HG02798 (cell line): ENCODE measurements at regions not wholly inside any gene's neighbourhood (a gene's known extent, or its start where the extent isn't known, plus 50 kb on each side); places are given as distances from the start of the nearest gene placed in this dataset.

ENCODE experiments used
- ATAC-seq: cut with Tn5 transposase; IDR thresholded peaks from one replicate; pipeline ENCODE4 v1.9.1; 2021; ENCODE audit warnings: mild to moderate bottlenecking; ENCODE audit not compliant: unreplicated experiment, poor library complexity

DNA sequence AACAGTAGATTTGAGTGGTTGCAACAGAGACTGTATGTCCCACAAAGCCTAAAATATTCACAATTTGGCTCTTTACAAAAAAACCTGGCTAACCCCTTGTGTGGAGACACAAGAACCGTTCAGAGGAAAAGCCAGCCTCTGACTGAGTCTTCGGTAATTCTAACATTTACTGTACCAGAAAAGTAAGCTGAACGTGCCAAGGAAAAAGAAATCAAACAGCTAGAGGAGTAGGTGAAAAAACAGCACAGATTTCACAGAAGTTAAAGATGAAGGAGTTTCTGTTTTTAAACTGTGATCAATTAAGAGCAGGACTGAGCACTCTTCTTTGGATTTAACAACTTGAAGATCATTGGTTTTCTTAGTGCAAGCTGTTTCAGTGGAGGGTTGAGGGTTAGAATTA is 424.7 kb upstream of the KIRREL3 start:
- no peak for ATAC-seq

DNA sequence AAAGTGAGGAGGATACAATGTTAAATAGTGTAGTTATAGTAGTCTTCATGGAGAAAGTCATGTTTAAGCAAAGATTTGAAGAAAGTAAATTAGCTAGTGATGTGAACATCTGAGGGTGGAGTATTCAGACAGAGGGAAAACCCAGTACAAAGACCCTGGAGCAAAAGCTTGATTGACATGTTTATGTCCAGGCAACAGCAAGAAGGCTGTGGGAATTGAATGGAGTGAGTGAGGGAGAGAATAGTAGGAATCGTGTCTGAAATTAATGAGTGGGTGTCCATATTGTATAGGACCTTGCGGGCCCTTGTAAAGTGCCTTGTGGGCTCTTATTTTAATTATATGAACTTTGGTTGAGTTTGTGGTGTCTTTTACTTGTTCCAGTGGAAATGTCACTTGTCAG is 424.1 kb upstream of the KIRREL3 start:
- ATAC-seq: no peak

DNA sequence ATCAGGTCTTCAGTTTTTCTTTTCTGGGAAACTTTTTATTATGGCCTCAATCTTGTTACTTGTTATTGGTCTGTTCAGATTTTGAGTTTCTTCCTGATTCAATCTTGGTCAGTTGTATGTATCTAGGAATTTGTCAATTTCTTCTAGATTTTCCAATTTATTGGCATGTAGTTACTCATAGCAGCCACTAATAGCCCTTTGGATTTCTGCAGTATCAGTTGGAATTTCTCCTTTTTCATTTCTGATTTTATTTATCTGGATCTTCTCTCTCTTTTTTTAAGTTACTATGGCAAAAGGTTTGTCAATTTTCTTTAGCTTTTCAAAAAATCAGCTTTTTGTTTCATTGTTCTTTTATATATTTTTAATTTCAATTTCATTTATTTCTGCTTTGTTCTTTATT is 419.6 kb upstream of the KIRREL3 start:
- no peak for ATAC-seq

DNA sequence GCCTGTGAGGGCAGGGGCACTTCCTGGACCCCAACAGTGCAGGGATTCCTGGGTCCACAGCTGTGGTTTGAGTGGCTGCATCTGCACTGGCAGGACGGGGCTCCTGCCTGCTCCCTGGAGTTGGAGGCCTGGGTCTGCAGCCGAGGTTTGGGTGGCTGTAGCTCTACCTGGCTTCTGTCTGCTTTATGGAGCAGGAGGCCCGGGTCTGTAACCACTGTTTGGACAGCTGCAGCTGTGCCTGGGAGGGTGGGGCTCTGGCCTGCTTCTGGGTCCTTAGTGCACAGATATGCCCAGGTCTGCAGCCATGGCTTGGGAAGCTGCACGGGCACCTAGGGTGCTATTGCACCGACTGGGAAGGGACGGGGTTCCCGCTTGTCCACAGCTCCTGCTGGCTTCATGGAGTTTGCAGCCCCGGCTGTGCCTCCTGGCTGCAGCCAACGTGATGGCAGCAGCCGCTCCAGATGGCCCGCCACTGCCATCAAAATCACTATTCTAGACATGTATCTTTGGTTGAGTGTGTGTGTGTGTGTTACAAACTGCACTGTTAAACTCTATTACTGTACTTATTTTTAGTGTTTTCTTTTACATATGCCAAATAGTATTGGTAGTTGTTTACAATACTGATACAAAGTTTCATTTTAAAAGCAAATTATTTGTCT is 412.3 kb upstream of the KIRREL3 start:
- ATAC-seq: no peak

DNA sequence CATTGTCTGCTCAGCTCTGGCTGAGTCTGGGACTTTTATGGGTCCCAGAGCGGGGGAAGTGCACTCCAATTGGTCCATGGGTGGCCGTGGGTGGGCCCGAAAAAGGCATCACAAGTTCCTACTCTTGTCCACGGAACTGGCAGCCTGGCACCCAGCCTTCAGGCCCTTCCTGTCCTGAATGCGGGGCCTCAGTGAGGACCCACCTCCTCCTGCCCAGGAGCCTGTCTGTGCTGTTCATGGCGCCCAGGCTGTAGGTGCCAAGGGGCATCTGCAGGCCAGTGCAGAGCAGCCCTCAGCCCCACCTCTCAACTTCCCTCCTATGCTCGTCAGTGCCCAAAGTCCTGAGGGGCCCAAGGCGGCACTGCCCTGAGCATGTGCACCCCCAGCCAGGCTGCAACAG is 411.7 kb upstream of the KIRREL3 start:
- ATAC-seq: no peak

DNA sequence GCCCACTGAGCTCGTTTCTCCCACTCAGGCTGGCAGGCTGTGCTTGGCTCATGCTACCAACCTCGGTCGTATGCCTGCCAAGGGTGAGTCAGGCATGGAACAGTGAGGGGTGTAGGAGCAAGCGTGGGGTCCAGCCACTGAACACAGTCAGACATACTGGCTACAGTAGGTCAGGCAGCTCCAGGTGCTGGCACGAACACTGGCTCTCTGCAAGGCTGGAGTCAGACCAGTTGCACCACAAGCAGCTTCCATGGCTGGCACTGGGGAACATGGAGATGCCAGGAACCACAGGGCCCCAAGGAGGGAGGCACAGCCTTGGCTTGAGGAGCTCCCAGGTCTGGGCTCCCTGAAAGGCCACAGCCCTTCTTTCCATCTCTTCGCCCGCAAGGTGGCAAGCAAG is 410.7 kb upstream of the KIRREL3 start:
- ATAC-seq: no peak

DNA sequence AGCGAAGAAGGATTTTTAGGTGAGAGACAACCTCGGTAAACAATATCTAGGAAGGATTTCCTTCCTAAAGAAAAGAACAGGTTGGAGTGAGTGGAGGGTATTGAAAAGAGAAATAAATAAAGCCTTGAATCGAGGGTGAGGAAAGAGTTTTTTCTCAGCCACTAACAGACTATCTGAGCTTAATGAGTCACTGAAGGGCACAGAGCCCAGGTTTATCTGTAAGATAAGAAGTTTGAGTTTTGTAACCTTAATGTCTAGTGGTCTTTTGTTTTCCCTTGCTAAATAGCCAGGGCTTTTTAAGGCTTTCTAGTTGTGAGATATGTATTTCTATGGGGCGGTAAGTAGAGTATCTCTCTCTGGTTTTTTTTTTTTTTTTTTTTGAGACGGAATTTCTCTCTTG is 394.5 kb upstream of the KIRREL3 start:
- no peak for ATAC-seq

DNA sequence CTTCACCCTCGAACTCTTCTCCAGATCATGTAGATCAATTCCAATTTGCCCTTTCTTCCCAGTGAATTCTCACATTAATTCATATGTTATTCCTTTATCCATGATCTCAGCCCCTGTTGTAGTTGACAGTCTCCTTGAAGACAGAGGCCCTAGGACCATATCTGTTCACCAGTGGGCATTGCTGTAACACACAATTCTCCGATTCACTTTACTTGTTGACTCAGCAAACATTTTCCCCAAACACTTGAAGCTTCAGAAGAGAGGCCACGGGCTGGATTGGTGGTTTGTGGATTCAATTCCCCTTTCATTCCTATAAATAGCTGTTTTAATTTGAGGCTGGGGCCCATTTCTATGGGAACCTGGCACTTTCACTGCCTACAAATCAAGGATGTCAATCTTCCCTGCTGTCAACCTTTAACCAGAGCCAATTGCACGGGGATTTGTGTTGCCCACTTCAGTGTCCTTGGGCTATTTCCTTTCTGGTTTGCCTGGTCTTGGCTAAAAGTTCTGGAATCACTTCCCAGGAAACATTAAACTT is 393.0 kb upstream of the KIRREL3 start:
- no peak for ATAC-seq

DNA sequence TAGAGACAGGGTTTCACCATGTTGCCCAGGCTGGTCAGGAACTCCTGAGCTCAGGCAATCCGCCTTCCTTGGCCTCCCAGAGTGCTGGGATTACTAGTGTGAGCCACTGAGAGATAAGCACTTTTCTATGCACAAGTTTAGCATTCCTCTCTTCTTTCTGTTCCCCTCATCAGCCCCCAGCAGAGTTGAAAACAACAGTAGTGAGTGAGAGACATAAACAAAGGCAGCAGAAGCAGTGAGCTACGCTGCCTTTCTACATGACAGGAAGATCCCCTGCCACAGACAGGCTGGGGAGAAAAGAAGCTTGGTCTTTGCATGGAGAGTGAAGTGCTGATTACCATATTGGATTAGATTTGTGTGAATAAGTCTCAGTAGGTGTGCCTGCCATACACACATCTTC is 392.0 kb upstream of the KIRREL3 start:
- no peak for ATAC-seq

DNA sequence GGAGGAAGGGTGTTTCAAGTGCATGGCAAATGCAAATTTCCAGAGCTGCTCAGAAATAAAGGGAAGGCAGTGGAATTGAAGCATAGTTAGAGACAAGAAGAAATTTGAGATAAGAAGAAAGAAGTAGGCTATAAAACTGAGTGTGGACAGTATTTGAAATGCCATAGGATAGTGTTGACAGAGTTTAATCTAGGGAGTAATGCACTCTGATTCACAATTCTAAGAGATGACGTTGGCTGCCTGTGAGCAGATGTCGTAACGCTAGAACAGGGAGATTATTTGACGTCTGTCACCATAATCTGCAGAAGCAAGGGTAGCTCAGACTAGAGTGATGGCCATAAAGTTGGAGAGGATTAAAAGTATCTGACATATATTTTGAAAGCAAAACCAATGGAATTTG is 389.9 kb upstream of the KIRREL3 start:
- no peak for ATAC-seq

DNA sequence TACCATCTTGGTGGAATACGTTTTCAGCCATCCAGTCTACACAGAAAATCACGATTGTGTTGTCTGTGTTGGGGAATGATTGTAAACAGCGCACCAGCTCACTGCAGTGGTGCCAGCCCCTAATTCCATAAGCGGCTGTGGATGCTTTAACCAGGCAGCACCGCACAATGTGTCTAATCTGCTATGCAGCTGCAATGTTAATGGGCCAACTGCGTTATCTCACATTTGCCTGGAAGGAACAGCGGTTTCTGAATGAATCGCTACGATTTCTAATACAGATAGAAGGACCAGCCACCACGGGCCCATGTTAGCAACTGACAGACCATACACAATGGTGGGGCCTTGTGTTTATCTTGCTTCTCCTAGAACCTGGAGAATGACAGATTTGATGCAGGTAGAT is 384.5 kb upstream of the KIRREL3 start:
- no peak for ATAC-seq

DNA sequence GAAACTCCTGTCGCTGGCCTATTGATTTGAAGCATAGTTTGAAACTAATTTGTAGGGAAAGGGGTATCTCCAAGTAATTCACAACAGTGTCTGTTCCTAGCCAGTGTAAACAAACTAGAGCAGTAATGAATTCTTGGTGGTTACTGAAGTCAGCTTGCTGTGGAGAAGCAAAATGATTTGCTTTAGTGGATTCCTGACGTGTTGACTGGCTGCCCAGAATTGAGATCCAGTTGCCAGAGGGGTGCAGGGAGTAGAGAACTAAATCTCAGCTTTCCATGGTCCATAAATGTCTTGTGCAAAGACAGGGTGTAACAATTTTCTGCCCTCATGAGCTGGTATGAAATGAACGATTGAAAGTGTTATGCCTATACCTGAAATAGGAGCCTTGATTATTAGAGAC is 382.5 kb upstream of the KIRREL3 start:
- no peak for ATAC-seq

DNA sequence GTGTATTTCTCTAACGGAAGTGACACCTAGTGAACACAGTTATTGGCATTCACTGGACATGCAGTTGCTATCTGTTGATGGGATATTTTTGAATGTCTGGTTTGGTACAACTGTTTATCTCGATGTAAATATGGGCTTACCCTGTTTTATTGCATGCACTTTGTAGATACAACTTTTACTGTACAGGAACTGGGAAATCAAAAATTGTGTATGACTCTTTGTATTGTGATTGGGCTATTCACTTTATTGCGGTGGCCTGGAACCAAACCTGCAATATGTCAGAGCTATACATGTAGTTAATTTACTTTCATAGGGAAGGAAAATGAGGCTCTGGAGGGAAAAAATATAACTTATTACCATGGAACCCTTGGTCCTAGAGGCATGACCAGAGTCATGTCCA is 380.7 kb upstream of the KIRREL3 start:
- ATAC-seq: no peak

DNA sequence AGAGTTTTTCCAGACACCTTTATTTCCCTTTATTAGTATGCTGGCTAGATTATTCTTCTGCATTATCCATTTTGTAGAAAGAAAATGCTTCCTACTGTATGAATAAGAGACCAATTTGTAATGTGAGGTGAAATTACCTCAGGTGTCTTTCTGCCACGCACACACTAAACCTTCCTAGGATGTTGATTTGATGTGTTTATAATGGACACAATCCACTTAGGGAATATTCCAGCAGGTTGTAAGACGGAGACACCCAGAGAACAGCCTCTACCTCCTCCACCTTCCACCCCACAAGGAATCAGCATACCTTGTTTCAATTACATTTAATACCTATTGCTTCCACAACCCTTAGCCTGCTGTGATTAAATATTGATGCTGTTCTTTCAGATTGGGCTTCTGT is 379.1 kb upstream of the KIRREL3 start:
- ATAC-seq: no peak

DNA sequence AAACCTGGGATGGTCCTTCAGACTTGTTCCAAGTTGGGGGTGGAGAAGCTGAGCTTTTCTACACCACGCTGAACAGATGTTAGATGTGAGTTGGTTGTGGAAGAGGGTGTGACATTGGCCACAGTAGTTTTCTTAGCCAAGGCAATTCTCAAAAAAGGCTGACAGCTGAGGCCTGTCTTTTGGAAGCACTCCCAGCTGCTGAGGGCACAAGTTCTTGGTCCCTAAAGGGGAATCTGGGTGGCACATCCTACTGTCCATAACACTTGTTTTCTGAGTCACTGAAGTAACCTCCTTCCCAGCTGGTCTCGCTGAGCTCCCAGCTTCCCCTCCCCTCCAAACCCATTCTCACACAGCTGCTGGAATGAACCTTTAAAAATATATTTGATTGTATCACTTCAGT is 375.7 kb upstream of the KIRREL3 start:
- ATAC-seq: no peak

DNA sequence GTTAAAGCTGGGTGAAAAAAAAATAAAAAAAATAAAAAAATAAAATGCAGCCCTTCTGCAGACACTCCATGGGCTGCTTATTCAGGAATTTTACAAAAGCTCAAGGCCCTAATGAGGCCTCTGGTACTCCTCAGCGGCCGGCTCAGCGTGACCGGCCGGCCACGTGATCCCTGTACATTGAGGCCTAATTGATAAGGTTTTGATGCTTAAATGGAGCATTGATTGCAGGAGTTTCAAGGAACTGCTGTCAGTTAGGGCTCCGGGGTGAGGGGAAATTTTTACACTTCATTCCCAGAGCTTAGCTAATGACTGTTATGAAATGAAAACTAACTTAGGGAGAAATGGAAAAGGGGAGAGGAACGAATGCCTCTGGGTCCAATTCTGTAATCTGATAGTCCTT is 368.8 kb upstream of the KIRREL3 start:
- ATAC-seq: no peak

DNA sequence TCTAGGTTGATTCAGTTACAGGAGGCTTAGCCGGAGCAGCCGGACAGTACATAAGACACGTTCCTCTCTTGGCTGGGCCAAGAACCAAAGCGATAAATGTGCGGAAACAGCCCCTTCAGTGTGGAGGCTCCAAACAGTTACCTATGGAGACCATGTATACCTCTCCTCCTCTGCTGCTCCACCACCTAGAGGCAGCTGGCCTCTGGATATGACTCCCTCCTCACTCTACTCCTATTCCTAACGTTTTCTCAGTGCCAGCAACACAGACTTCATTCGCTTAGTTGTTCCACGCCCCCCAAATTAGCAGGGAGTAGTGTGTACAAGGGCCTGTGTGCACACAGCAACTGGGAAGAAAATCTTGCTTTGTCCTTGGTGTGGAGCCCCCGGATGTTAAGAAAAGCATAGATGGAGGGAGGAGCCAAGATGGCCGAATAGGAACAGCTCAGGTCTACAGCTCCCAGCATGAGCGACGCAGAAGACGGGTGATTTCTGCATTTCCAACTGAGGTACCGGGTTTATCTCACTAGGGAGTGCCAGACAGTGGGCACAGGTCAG is 362.3 kb upstream of the KIRREL3 start:
- ATAC-seq: no peak

DNA sequence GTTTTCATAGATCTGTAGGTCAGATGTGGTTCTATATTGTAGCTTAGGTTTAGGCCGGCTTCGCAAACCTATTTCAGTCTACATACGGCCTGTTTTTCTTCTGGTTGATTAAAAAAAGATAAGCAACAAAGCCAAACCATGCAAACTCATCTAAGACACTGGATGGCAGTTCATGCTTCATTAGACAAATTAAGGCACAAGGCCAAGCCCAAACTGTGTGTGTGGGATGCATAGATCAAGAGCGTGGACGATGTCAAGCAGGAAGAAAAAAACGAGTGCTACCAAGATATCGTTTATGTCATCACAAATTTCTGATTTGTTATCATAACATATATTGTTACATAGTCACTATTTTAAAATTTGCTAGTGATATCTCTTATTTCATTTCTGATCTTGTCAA is 357.6 kb upstream of the KIRREL3 start:
- no peak for ATAC-seq

DNA sequence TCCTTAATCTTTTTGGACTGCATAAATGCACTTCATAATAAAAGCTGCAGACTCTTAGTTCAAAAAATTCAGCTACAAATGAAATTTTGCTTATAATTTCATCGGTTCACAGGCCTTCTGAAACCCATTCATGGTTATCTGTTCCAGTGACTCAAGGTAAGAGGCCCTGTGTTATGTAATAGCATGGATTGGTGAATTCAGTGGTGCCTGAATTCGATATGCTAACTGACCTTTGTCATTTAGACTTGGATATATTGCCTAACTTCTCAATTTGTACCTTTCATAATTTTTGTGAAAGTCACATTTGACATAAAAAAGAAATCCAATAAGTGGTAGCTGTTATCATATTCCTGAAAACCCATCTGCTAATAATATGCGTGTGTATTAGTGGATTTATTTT is 349.9 kb upstream of the KIRREL3 start:
- no peak for ATAC-seq

DNA sequence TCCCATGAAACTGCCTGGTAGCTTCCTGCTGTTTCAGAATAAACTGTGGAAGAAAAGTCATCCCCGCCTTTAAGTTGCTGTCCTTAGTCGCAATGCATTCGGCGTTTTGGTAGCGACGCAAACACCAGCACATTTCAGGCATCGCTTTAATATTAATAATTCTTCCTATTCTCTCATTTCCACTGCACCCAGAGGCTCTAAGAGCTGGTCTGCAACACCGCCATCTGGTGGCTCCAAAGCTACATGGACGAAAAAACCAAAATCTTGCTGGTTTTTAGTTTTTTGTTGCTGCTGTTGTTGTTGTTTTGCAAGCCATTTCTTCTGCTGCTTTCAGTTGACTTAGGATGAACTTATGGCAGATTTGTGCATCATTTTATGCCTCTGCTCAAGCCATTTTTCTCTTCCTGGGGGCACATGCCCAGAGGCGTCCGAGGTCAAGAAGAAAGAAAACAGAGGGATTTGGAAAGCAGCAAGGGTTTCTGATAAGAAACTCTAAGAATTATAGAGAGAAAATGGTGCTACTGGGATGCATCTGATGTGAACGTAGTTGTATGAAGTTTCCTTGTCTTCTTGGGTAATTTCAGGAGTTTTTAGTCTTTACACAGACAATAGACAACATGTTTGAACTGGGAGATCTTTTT is 345.4 kb upstream of the KIRREL3 start:
- no peak for ATAC-seq

DNA sequence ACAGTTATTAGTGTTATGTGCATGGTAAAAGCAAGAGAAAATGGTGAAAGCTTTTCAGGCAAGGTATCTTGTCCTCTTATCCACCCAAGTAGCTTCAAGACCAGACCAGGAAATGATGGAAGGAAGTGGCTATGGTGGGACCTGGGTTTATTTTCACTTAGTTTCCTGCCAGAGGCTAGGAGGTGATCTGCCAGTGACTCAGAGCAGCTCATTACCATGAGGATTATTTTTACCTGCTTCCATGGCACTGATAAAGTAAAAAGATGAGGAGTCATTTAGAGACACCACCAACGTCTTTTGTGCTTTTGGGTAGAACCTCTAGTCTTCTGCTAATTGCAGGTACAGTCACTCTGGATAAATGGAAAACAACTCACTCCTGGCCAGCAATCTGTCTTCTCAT is 339.9 kb upstream of the KIRREL3 start:
- no peak for ATAC-seq

DNA sequence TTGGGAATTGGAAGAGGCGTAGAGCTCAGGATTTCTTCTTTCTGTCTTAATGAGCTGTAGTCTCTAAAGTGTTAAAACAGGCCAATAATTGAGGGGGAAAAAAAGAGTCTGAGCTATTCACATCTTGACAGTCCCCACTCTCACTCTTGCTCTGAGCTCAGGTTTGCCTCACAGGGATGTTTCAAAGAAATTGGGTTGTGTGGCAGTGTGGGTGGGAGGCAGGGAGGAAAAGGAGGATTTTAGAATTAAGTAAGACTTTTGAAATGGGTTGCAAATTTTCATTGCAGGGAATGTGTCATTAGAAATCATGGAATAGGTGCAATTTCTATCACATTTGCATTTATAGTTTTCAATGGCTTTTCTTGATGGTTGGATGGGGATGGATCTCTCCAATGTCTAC is 338.8 kb upstream of the KIRREL3 start:
- no peak for ATAC-seq
